GM12878 (cell line): ENCODE measurements at regions not wholly inside any gene's neighbourhood (a gene's known extent, or its start where the extent isn't known, plus 50 kb on each side); places are given as distances from the start of the nearest gene placed in this dataset.

Experiments used
- BACH1 ChIP-seq: fragments of 450-650 bp; IDR thresholded peaks from 2 replicates; pipeline ENCODE4 v1.6.1; 2017; ENCODE audit warnings: mild to moderate bottlenecking, borderline replicate concordance
- BMI1 ChIP-seq: fragments of 450-650 bp; IDR thresholded peaks from 2 replicates; pipeline ENCODE4 v1.6.1; 2016; ENCODE audit warnings: mild to moderate bottlenecking, moderate library complexity, borderline replicate concordance
- CHD2 ChIP-seq: IDR thresholded peaks from 2 replicates; pipeline ENCODE4 v1.6.1; 2011; ENCODE audit warnings: low read depth, low read length, improper control_type of control experiment, borderline replicate concordance
- CUX1 ChIP-seq: IDR thresholded peaks from 2 replicates; pipeline ENCODE4 v1.6.1; 2012; ENCODE audit warnings: improper control_type of control experiment, low read depth, low read length; ENCODE audit not compliant: insufficient replicate concordance
- EP300 ChIP-seq, 2 experiments: fragments of 150-350 bp in 1 of 2; IDR thresholded peaks; 2 replicates each; pipeline ENCODE4 v1.6.1; 2011 to 2012; ENCODE audit warnings: low read depth in 2 of 2, low read length in 2 of 2, borderline replicate concordance in 1 of 2, improper control_type of control experiment in 1 of 2, inconsistent platforms in 1 of 2; ENCODE audit not compliant: control insufficient read depth in 1 of 2
- ETV6 ChIP-seq, 2 experiments: fragments of 450-650 bp in 1 of 2; IDR thresholded peaks in 1 of 2; conservative IDR thresholded peaks in 1 of 2; 2 replicates each; pipeline ENCODE4 v1.6.1; 2014; ENCODE audit warnings: antibody characterized with exemption in 1 of 2, borderline replicate concordance in 1 of 2, low read depth in 1 of 2, mild to moderate bottlenecking in 1 of 2, moderate library complexity in 1 of 2
- HDGF ChIP-seq: fragments of 450-650 bp; IDR thresholded peaks from 2 replicates; pipeline ENCODE4 v1.6.1; 2016; ENCODE audit warnings: antibody characterized with exemption
- IRF4 ChIP-seq: IDR thresholded peaks from 2 replicates; pipeline ENCODE4 v1.6.1; 2011; ENCODE audit warnings: low read depth, low read length
- KAT2A ChIP-seq: conservative IDR thresholded peaks from 2 replicates; pipeline ENCODE4 v1.6.1; 2011; ENCODE audit warnings: low read depth, low read length; ENCODE audit not compliant: control insufficient read depth
- NFIC ChIP-seq: IDR thresholded peaks from 2 replicates; pipeline ENCODE4 v1.6.1; 2012; ENCODE audit warnings: low read depth, mild to moderate bottlenecking, inconsistent platforms, low read length, moderate library complexity
- NR2F1 ChIP-seq: fragments of 450-650 bp; conservative IDR thresholded peaks from 2 replicates; pipeline ENCODE4 v1.6.1; 2017; ENCODE audit warnings: mild to moderate bottlenecking
- RAD21 ChIP-seq: IDR thresholded peaks from 2 replicates; pipeline ENCODE4 v1.6.1; 2011; ENCODE audit warnings: mild to moderate bottlenecking, low read depth, low read length, moderate library complexity; ENCODE audit not compliant: insufficient read depth
- RAD51 ChIP-seq: fragments of 450-650 bp; IDR thresholded peaks from 2 replicates; pipeline ENCODE4 v1.6.1; 2016; ENCODE audit warnings: moderate library complexity, mild to moderate bottlenecking, inconsistent platforms
- SMARCA5 ChIP-seq: fragments of 450-650 bp; IDR thresholded peaks from 2 replicates; pipeline ENCODE4 v1.6.1; 2017; ENCODE audit warnings: mild to moderate bottlenecking
- SP1 ChIP-seq: IDR thresholded peaks from one replicate; pipeline ENCODE4 v1.6.1; 2011; ENCODE audit warnings: low read depth, low read length
- SREBF2 ChIP-seq: IDR thresholded peaks from 2 replicates; pipeline ENCODE4 v1.6.1; 2012; ENCODE audit warnings: mild to moderate bottlenecking, low read length
- SUZ12 ChIP-seq: fragments of 200-600 bp; sonication (generic); IDR thresholded peaks from one replicate; pipeline ENCODE4 v1.6.1; 2018; ENCODE audit warnings: antibody characterized with exemption, mild to moderate bottlenecking; ENCODE audit not compliant: unreplicated experiment
- ZNF384 ChIP-seq: IDR thresholded peaks from 2 replicates; pipeline ENCODE4 v1.6.1; 2012; ENCODE audit warnings: low read depth, mild to moderate bottlenecking, low read length, improper control_type of control experiment, borderline replicate concordance
- TF ChIP-seq, protein P1 (sequence below): fragments of 450-650 bp; IDR thresholded peaks from 2 replicates; pipeline ENCODE4 v1.6.1; 2017; ENCODE audit warnings: antibody characterized with exemption, mild to moderate bottlenecking, moderate library complexity
- TF ChIP-seq, protein P2 (sequence below): fragments of 450-650 bp; conservative IDR thresholded peaks from 2 replicates; pipeline ENCODE4 v1.6.1; 2017; ENCODE audit warnings: mild to moderate bottlenecking, moderate library complexity

GRCh38 chr1:234881893-234882771, 246.5 kb downstream of the TOMM20 start (continued):
- TF ChIP-seq RAD21 (no peak), EP300 (IDR thresholded peaks at IDR 0.05; ENCODE audit: borderline replicate concordance in 1 of 2, control insufficient read depth in 1 of 2, low read depth in 2 of 2, low read length in 2 of 2) (peak; percentile 90 to 94), NFIC (peak; percentile 98), CHD2 (peak; percentile 47; the same call in 1 of the 2 replicates), HDGF (peak; percentile 60; the same call in 1 of the 2 replicates), SMARCA5 (peak; percentile 85), ETV6 (conservative IDR thresholded peaks at IDR 0.05 in 1 of 2, IDR thresholded peaks at IDR 0.05 in 1 of 2; ENCODE audit: borderline replicate concordance in 1 of 2, low read depth in 1 of 2) (peak in 1 of 2 experiments; percentile 90; a peak in 2 of 4 replicates), SUZ12 (no peak), SP1 (no peak), RAD51 (peak; percentile 79), NR2F1 (peak; percentile 84), SREBF2 (no peak), BACH1 (peak; percentile 79; the same call in 1 of the 2 replicates), BMI1 (no peak; the same call in 1 of the 2 replicates), KAT2A (no peak), CUX1 (no peak), ZNF384 (no peak), IRF4 (peak; percentile 98)
- TF ChIP-seq, protein P1, sequence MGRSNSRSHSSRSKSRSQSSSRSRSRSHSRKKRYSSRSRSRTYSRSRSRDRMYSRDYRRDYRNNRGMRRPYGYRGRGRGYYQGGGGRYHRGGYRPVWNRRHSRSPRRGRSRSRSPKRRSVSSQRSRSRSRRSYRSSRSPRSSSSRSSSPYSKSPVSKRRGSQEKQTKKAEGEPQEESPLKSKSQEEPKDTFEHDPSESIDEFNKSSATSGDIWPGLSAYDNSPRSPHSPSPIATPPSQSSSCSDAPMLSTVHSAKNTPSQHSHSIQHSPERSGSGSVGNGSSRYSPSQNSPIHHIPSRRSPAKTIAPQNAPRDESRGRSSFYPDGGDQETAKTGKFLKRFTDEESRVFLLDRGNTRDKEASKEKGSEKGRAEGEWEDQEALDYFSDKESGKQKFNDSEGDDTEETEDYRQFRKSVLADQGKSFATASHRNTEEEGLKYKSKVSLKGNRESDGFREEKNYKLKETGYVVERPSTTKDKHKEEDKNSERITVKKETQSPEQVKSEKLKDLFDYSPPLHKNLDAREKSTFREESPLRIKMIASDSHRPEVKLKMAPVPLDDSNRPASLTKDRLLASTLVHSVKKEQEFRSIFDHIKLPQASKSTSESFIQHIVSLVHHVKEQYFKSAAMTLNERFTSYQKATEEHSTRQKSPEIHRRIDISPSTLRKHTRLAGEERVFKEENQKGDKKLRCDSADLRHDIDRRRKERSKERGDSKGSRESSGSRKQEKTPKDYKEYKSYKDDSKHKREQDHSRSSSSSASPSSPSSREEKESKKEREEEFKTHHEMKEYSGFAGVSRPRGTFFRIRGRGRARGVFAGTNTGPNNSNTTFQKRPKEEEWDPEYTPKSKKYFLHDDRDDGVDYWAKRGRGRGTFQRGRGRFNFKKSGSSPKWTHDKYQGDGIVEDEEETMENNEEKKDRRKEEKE: no peak
- TF ChIP-seq, protein P2, sequence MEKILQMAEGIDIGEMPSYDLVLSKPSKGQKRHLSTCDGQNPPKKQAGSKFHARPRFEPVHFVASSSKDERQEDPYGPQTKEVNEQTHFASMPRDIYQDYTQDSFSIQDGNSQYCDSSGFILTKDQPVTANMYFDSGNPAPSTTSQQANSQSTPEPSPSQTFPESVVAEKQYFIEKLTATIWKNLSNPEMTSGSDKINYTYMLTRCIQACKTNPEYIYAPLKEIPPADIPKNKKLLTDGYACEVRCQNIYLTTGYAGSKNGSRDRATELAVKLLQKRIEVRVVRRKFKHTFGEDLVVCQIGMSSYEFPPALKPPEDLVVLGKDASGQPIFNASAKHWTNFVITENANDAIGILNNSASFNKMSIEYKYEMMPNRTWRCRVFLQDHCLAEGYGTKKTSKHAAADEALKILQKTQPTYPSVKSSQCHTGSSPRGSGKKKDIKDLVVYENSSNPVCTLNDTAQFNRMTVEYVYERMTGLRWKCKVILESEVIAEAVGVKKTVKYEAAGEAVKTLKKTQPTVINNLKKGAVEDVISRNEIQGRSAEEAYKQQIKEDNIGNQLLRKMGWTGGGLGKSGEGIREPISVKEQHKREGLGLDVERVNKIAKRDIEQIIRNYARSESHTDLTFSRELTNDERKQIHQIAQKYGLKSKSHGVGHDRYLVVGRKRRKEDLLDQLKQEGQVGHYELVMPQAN: no peak
